HepG2 (cell line): ENCODE measurements at regions not wholly inside any gene's neighbourhood (a gene's known extent, or its start where the extent isn't known, plus 50 kb on each side); places are given as distances from the start of the nearest gene placed in this dataset.

Experiments used
- ATF6 ChIP-seq: sonication (generic); formaldehyde crosslinking; conservative IDR thresholded peaks from 2 replicates; pipeline ENCODE4 v1.4.0; 2020; ENCODE audit warnings: missing genetic modification reagents
- BCL3 ChIP-seq: sonication (generic); formaldehyde crosslinking; IDR thresholded peaks from 2 replicates; pipeline ENCODE4 v1.5.1; 2020; ENCODE audit warnings: mild to moderate bottlenecking, missing genetic modification reagents, moderate library complexity
- CTCF ChIP-seq: sonication (generic); formaldehyde crosslinking; IDR thresholded peaks from 2 replicates; pipeline ENCODE4 v1.5.0; 2020; ENCODE audit warnings: mild to moderate bottlenecking, missing genetic modification reagents, moderate library complexity
- MED1 ChIP-seq: sonication (generic); formaldehyde crosslinking; IDR thresholded peaks from 2 replicates; pipeline ENCODE4 v1.4.0; 2020; ENCODE audit warnings: missing genetic modification reagents
- NPAS2 ChIP-seq: sonication (generic); formaldehyde crosslinking; IDR thresholded peaks from 2 replicates; pipeline ENCODE4 v1.8.0; 2022; ENCODE audit warnings: mild to moderate bottlenecking, missing genetic modification reagents, borderline replicate concordance
- NR2F6 ChIP-seq, 2 experiments: IDR thresholded peaks; 2 replicates each; pipeline ENCODE4 v1.6.1; 2016; ENCODE audit warnings: antibody characterized with exemption in 1 of 2, mild to moderate bottlenecking in 1 of 2
- POLR2AphosphoS5 ChIP-seq: IDR thresholded peaks from 2 replicates; pipeline ENCODE4 v1.6.1; 2012; ENCODE audit warnings: low read depth, low read length
- SP1 ChIP-seq, 2 experiments: fragments of 450-650 bp in 1 of 2; sonication (generic) in 1 of 2; formaldehyde crosslinking in 1 of 2; IDR thresholded peaks; 2 replicates each; pipeline versions ENCODE4 v1.4.0 to v1.6.1; 2016 to 2020; ENCODE audit warnings: missing genetic modification reagents in 1 of 2
- TRIM22 ChIP-seq: fragments of 450-650 bp; IDR thresholded peaks from 2 replicates; pipeline ENCODE4 v1.6.1; 2017
- UBTF ChIP-seq: sonication (generic); formaldehyde crosslinking; IDR thresholded peaks from 2 replicates; pipeline ENCODE4 v1.4.0; 2020; ENCODE audit warnings: mild to moderate bottlenecking, missing genetic modification reagents
- USF2 ChIP-seq, 2 experiments: sonication (generic) in 1 of 2; formaldehyde crosslinking in 1 of 2; IDR thresholded peaks; 2 replicates each; pipeline versions ENCODE4 v1.5.1 to v1.6.1; 2011 to 2020; ENCODE audit warnings: borderline replicate concordance in 1 of 2, low read depth in 1 of 2, low read length in 1 of 2, mild to moderate bottlenecking in 1 of 2, missing genetic modification reagents in 1 of 2, moderate library complexity in 1 of 2
- ZBTB38 ChIP-seq: sonication (generic); formaldehyde crosslinking; IDR thresholded peaks from 2 replicates; pipeline ENCODE4 v1.5.1; 2020; ENCODE audit warnings: mild to moderate bottlenecking, missing genetic modification reagents
- ZNF234 ChIP-seq: sonication (generic); formaldehyde crosslinking; conservative IDR thresholded peaks from 2 replicates; pipeline ENCODE4 v1.5.1; 2020; ENCODE audit warnings: mild to moderate bottlenecking, missing genetic modification reagents
- ZNF329 ChIP-seq: sonication (generic); formaldehyde crosslinking; IDR thresholded peaks from 2 replicates; pipeline ENCODE4 v1.9.0; 2021; ENCODE audit warnings: low read depth, mild to moderate bottlenecking, missing genetic modification reagents

- no peak for TF ChIP-seq BCL3 (CRISPR knock-in tag)
- no peak for TF ChIP-seq SP1 (IDR thresholded peaks at IDR 0.05)
- no peak for TF ChIP-seq SP1 (CRISPR knock-in tag; IDR thresholded peaks at IDR 0.05)
- TF ChIP-seq UBTF (CRISPR knock-in tag), result no peak
- no peak for TF ChIP-seq CTCF
- no peak for TF ChIP-seq ATF6
- no peak for TF ChIP-seq ZBTB38 (CRISPR knock-in tag)
- no peak for TF ChIP-seq USF2 (IDR thresholded peaks at IDR 0.05; ENCODE audit: low read depth, low read length)
- no peak for TF ChIP-seq USF2 (CRISPR knock-in tag; IDR thresholded peaks at IDR 0.05; ENCODE audit: borderline replicate concordance)
- no peak for TF ChIP-seq ZNF329 (CRISPR knock-in tag)
- TF ChIP-seq POLR2AphosphoS5, result no peak
- no peak for TF ChIP-seq TRIM22
- no peak for TF ChIP-seq NPAS2
- no peak for TF ChIP-seq NR2F6 (IDR thresholded peaks at IDR 0.05)
- no peak for TF ChIP-seq NR2F6 (CRISPR knock-in tag; IDR thresholded peaks at IDR 0.05)
- TF ChIP-seq MED1 (CRISPR knock-in tag), result no peak
- TF ChIP-seq ZNF234 (CRISPR knock-in tag), result no peak
Measured at GRCh38 chr2:235334179-235334578, 159.7 kb upstream of the AGAP1 start.
